Pancreas (tissue), 10 donors: ENCODE measurements at regions not wholly inside any gene's neighbourhood (a gene's known extent, or its start where the extent isn't known, plus 50 kb on each side); places are given as distances from the start of the nearest gene placed in this dataset.

Source experiments
- ATAC-seq, 4 donors: fragments of 200-7000 bp; cut with Tn5 transposase; one replicate each; pipeline versions ENCODE4 v1.8.0 to v1.9.1; 2020; ENCODE audit warnings: mild to moderate bottlenecking in 4 of 4, moderate library complexity in 4 of 4
- DNase-seq, 6 donors: peaks; one replicate each; pipeline ENCODE4 v3.0.0-alpha.2; 2020
- FAIRE-seq: peaks from 2 replicates; lab custom pipeline; 2012; peaks lifted over from hg19 to GRCh38; lab: Jason Lieb, UNC
- H3K27ac ChIP-seq, 4 donors: fragments of 200-600 bp; sonication (generic); 1 replicate in 3 of 4; 2 replicates in 1 of 4; pipeline versions ENCODE4 v1.5.0 to v1.8.0; 2020
- H3K27me3 ChIP-seq, 4 donors: fragments of 200-600 bp; one replicate each; pipeline ENCODE4 v1.8.0; 2021
- H3K36me3 ChIP-seq, 3 donors: fragments of 200-600 bp; sonication (generic) in 1 of 3; one replicate each; pipeline versions ENCODE4 v1.5.0 to v1.8.0; 2020 to 2021
- H3K4me1 ChIP-seq, 3 donors: fragments of 200-600 bp; one replicate each; pipeline ENCODE4 v1.8.0; 2021
- H3K4me3 ChIP-seq, 4 donors: fragments of 200-600 bp; sonication (generic) in 2 of 4; one replicate each; pipeline versions ENCODE4 v1.5.0 to v1.8.0; 2020 to 2021
- H3K9me3 ChIP-seq, 4 donors: fragments of 200-600 bp; one replicate each; pipeline ENCODE4 v1.8.0; 2021
- CTCF ChIP-seq, 4 donors: fragments of 200-600 bp; sonication (generic) in 3 of 4; IDR thresholded peaks; one replicate each; pipeline versions ENCODE4 v1.5.0 to v1.8.0; 2021; ENCODE audit warnings: antibody characterized with exemption in 4 of 4
- WGBS, 2 donors: extraction: QIAGEN DNeasy Blood & Tissue Kit; methylation state at CpG; one replicate each; pipeline ENCODE4 v1.1.7; 2013; 5-methylcytosine and 5-hydroxymethylcytosine counted together
- intact Hi-C, 3 donors: fragments of 100-400 bp; cut with DNase I; formaldehyde crosslinking; loops; one replicate each; pipeline versions ENCODE4 v1.11.1 to v1.14.2; 2022
- donor health status: healthy with polysubstance abuse.
- donor health status: DM: no; HTN: no; CAD: no; lungs with moderate emphysema.
- donor health status: DM: no; HTN: no; CAD: no.
- donor health status: control.
- donor health status: control.
- donor health status: Bipolar disorder and iron deficiency.
- donor health status: DM: yes; HTN: yes; CAD: no.
- donor health status: DM: no; HTN: no; CAD: no.
- donor health status: DM: no; HTN: no; CAD: no.
- donor health status: DM: yes; HTN: yes; CAD: no.

- Histone ChIP-seq H3K4me3 (no peak overlapping the region), H3K4me1 (no peaks in the 10 kb centered on the region), H3K27ac (no peak overlapping the region), H3K36me3 (no peaks in the 10 kb centered on the region), H3K9me3 (no peaks in the 10 kb centered on the region), H3K27me3 (no peaks in the 10 kb centered on the region)
- TF ChIP-seq CTCF (IDR thresholded peaks at IDR 0.05) = no peak
- DNase-seq (no peak), FAIRE-seq (no peak), ATAC-seq (no peak)
- 56 to 57% methylated on average over 6 of the region's 6 CpGs for WGBS, 2 donors
- intact Hi-C loops = no loop called here
These were observed 241.7 kb upstream of the DOK6 start for GRCh38 chr18:69158944-69159343.

- no peak overlapping the region for H3K27ac ChIP-seq
- 35 to 38% methylated on average over 9 of the region's 9 CpGs for WGBS, 2 donors
- no peak for DNase-seq
- no peak overlapping the region for H3K4me3 ChIP-seq
- H3K27me3 ChIP-seq = no peaks in the 10 kb centered on the region
- ATAC-seq = no peak
- no peaks in the 10 kb centered on the region for H3K9me3 ChIP-seq
- FAIRE-seq = no peak
- TF ChIP-seq CTCF (IDR thresholded peaks at IDR 0.05) = no peak
- intact Hi-C loops = no loop called here
- no peaks in the 10 kb centered on the region for H3K36me3 ChIP-seq
- no peaks in the 10 kb centered on the region for H3K4me1 ChIP-seq
These were observed 239.2 kb upstream of the DOK6 start for GRCh38 chr18:69161383-69162028.

- H3K27ac ChIP-seq = no peak overlapping the region
- no peaks in the 10 kb centered on the region for H3K4me1 ChIP-seq
- intact Hi-C loops = no loop called here
- no peaks in the 10 kb centered on the region for H3K36me3 ChIP-seq
- H3K4me3 ChIP-seq = no peak overlapping the region
- H3K27me3 ChIP-seq = no peaks in the 10 kb centered on the region
- DNase-seq = no peak
- ATAC-seq = no peak
- TF ChIP-seq CTCF (IDR thresholded peaks at IDR 0.05) = no peak
- H3K9me3 ChIP-seq = no peaks in the 10 kb centered on the region
- no peak for FAIRE-seq
These were observed 238.0 kb upstream of the DOK6 start for GRCh38 chr18:69162649-69163048.

- Histone ChIP-seq H3K27ac (no peak overlapping the region), H3K4me3 (no peak overlapping the region), H3K9me3 (no peaks in the 10 kb centered on the region), H3K27me3 (no peaks in the 10 kb centered on the region), H3K36me3 (no peaks in the 10 kb centered on the region), H3K4me1 (no peaks in the 10 kb centered on the region)
- DNase-seq (no peak), ATAC-seq (no peak), FAIRE-seq (no peak)
- intact Hi-C loops = no loop called here
- WGBS, 2 donors = 53 to 63% methylated on average over 2 of the region's 2 CpGs
- TF ChIP-seq CTCF (IDR thresholded peaks at IDR 0.05) = no peak
These were observed 228.6 kb upstream of the DOK6 start for GRCh38 chr18:69172046-69172445.

- Histone ChIP-seq H3K27me3 (no peaks in the 10 kb centered on the region), H3K27ac (no peak overlapping the region), H3K4me3 (no peak overlapping the region), H3K36me3 (no peaks in the 10 kb centered on the region), H3K4me1 (no peaks in the 10 kb centered on the region), H3K9me3 (no peaks in the 10 kb centered on the region)
- no peak for FAIRE-seq
- TF ChIP-seq CTCF (IDR thresholded peaks at IDR 0.05) = no peak
- intact Hi-C loops = no loop called here
- no peak for DNase-seq
- WGBS, 2 donors = 55 to 57% methylated on average over 2 of the region's 2 CpGs
- no peak for ATAC-seq
These were observed 225.0 kb upstream of the DOK6 start for GRCh38 chr18:69175681-69176080.
